Testis (tissue), 2 donors: ENCODE measurements at regions not wholly inside any gene's neighbourhood (a gene's known extent, or its start where the extent isn't known, plus 50 kb on each side); places are given as distances from the start of the nearest gene placed in this dataset.

Experiments used
- POLR2A ChIP-seq: fragments of 450-650 bp; IDR thresholded peaks from one replicate; pipeline ENCODE4 v1.6.1; 2017; ENCODE audit warnings: antibody characterized with exemption, mild to moderate bottlenecking, moderate library complexity
- TF ChIP-seq, protein P1 (sequence below), 3 experiments: fragments of 450-650 bp in 2 of 3; fragments of 200-600 bp in 1 of 3; sonication (generic) in 1 of 3; IDR thresholded peaks; one replicate each; pipeline ENCODE4 v1.5.1; 2016 to 2019; ENCODE audit warnings: antibody characterized with exemption in 3 of 3, mild to moderate bottlenecking in 2 of 3, moderate library complexity in 1 of 3

DNA sequence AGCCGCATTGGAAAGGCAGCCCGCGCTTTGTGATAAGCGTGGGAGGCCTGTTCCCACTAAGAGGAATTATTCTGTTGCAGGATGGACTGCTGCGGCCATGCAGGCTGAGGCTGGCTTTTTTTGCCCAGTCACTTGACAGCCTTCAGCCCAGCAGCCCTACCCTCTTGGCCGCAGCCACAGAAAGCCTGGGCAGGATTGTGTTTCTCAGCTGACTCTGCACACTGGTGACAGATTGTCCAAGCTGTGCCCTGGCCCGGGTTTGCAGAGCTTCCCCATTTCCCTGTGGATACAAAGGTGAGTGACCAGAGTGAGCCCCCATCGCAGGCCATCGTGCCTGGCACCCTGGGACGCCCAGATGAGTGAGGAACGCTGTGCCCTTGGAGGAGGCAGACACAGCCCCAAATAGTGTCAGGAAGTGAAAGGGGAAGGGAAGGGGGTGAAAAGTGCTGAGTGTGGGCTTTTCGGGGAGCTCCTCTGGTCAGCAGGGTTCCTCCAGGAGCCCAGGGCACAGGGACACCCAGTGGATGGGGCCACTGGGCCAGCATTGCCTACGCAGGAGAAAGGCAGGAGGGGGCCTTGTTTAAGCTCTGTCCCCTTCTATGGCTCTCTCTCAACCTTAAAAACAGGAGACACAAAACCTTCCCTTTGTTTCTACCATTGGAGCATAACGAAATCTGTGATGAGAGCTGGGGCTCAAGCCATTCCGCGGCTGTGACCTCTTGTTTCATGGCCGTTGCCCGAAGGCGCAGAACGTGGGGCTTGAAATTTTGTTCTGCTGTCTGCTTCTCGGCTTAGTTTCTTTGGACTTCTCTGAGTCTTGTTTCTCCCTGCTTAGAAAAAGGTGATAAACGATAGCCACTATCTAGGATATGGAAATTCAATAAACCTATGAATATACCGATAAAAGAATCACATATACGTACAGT is 91.5 kb upstream of the MEF2A start:
- TF ChIP-seq, protein P1, sequence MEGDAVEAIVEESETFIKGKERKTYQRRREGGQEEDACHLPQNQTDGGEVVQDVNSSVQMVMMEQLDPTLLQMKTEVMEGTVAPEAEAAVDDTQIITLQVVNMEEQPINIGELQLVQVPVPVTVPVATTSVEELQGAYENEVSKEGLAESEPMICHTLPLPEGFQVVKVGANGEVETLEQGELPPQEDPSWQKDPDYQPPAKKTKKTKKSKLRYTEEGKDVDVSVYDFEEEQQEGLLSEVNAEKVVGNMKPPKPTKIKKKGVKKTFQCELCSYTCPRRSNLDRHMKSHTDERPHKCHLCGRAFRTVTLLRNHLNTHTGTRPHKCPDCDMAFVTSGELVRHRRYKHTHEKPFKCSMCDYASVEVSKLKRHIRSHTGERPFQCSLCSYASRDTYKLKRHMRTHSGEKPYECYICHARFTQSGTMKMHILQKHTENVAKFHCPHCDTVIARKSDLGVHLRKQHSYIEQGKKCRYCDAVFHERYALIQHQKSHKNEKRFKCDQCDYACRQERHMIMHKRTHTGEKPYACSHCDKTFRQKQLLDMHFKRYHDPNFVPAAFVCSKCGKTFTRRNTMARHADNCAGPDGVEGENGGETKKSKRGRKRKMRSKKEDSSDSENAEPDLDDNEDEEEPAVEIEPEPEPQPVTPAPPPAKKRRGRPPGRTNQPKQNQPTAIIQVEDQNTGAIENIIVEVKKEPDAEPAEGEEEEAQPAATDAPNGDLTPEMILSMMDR (IDR thresholded peaks at IDR 0.05), result no peak
- no peak for TF ChIP-seq POLR2A
